PC-3 (cell line): ENCODE measurements at regions not wholly inside any gene's neighbourhood (a gene's known extent, or its start where the extent isn't known, plus 50 kb on each side); places are given as distances from the start of the nearest gene placed in this dataset.
A peak's percentile ranks its signal among the peaks of the same experiment; 100 is the strongest.

ENCODE experiments used
- ATAC-seq: fragments of 200-7000 bp; cut with Tn5 transposase; 2 replicates; pipeline ENCODE4 v1.9.1; 2020; ENCODE audit warnings: mild to moderate bottlenecking, moderate library complexity
- BruUV-seq: library from RNA; stranded (reverse); fragments of 400-500 nt; replicated peaks from 2 replicates; lab custom pipeline; 2021; lab: Mats Ljungman, UMichigan
- CTCF ChIA-PET: fragments of 300-600 bp; sonication (Branson Sonifier 250); formaldehyde crosslinking; loops from one replicate; lab custom pipeline; 2022; ENCODE audit warnings: antibody characterized with exemption; lab: Charles Lee
- POLR2A ChIA-PET: fragments of 300-600 bp; sonication (Branson Sonifier 250); formaldehyde crosslinking; loops from one replicate; lab custom pipeline; 2022; ENCODE audit warnings: antibody characterized with exemption; ENCODE audit not compliant: unreplicated experiment; lab: Charles Lee
- DNase-seq: peaks from one replicate; pipeline ENCODE4 v3.0.0-alpha.2; 2015
- H2AFZ ChIP-seq: fragments of 300-600 bp; sonication (generic); 2 replicates; pipeline ENCODE4 v1.6.0; 2016; ENCODE audit warnings: antibody characterized with exemption, low read length
- H3F3A ChIP-seq: fragments of 300-600 bp; sonication (generic); one replicate; pipeline ENCODE4 v1.6.0; 2017; ENCODE audit warnings: antibody characterized with exemption, low read length, control low read depth, mild to moderate bottlenecking; ENCODE audit not compliant: unreplicated experiment
- H3K27ac ChIP-seq: fragments of 300-600 bp; sonication (generic); 2 replicates; pipeline ENCODE4 v1.5.1; 2016; ENCODE audit warnings: mild to moderate bottlenecking, low read length
- H3K27me3 ChIP-seq: fragments of 300-600 bp; sonication (generic); 2 replicates; pipeline ENCODE4 v1.6.1; 2016; ENCODE audit warnings: low read length, mixed read lengths
- H3K36me3 ChIP-seq: fragments of 300-600 bp; sonication (generic); 2 replicates; pipeline ENCODE4 v1.6.1; 2016; ENCODE audit warnings: low read depth, mixed run types, low read length, mixed read lengths
- H3K4me1 ChIP-seq: fragments of 300-600 bp; sonication (generic); 2 replicates; pipeline ENCODE4 v1.5.1; 2016; ENCODE audit warnings: low read length; ENCODE audit not compliant: insufficient read depth
- H3K4me2 ChIP-seq: fragments of 300-600 bp; sonication (generic); 2 replicates; pipeline ENCODE4 v1.6.0; 2016; ENCODE audit warnings: low read length
- H3K4me3 ChIP-seq: fragments of 300-600 bp; sonication (generic); 2 replicates; pipeline ENCODE4 v1.5.1; 2016; ENCODE audit warnings: mild to moderate bottlenecking, low read length, mixed read lengths
- H3K79me2 ChIP-seq: fragments of 300-600 bp; sonication (generic); 2 replicates; pipeline ENCODE4 v1.6.1; 2017; ENCODE audit warnings: low read length, mixed read lengths
- H3K9ac ChIP-seq: fragments of 300-600 bp; sonication (generic); 2 replicates; pipeline ENCODE4 v1.6.0; 2016; ENCODE audit warnings: mild to moderate bottlenecking, low read length
- H3K9me2 ChIP-seq: fragments of 300-600 bp; sonication (generic); replicated peaks from 2 replicates; pipeline ENCODE4 v1.6.1; 2016; ENCODE audit warnings: mixed run types, low read length, mixed read lengths
- H3K9me3 ChIP-seq: fragments of 300-600 bp; sonication (generic); 2 replicates; pipeline ENCODE4 v1.6.1; 2016; ENCODE audit warnings: low read length, mixed read lengths
- H4K20me1 ChIP-seq: fragments of 300-600 bp; sonication (generic); 2 replicates; pipeline ENCODE4 v1.6.1; 2016; ENCODE audit warnings: low read length, mixed read lengths
- CTCF ChIP-seq: fragments of 300-600 bp; sonication (generic); conservative IDR thresholded peaks from 2 replicates; pipeline ENCODE4 v1.5.1; 2017; ENCODE audit warnings: antibody characterized with exemption, low read depth, mild to moderate bottlenecking, low read length
- EZH2 ChIP-seq: fragments of 300-600 bp; sonication (generic); IDR thresholded peaks from one replicate; pipeline ENCODE4 v1.6.1; 2017; ENCODE audit warnings: antibody characterized with exemption, mild to moderate bottlenecking, low read length; ENCODE audit not compliant: unreplicated experiment
- EZH2phosphoT487 ChIP-seq: fragments of 300-600 bp; sonication (generic); IDR thresholded peaks from 2 replicates; pipeline ENCODE4 v1.6.1; 2018; ENCODE audit warnings: mild to moderate bottlenecking, antibody characterized with exemption, low read length, borderline replicate concordance
- intact Hi-C: fragments of 100-400 bp; cut with micrococcal nuclease; formaldehyde crosslinking; loops from 2 replicates; pipeline ENCODE4 v1.9.0; 2023

GRCh38 chr3:151944356-151944755 is 70.9 kb downstream of the SUCNR1 start:
- DNase-seq: no peak
- no peak overlapping the region for H3K27ac ChIP-seq
- ATAC-seq: no peak
- H3K36me3 ChIP-seq: no peaks in the 10 kb centered on the region
- H3K9ac ChIP-seq: no peak overlapping the region
- no peaks in the 10 kb centered on the region for H3K27me3 ChIP-seq
- no peak for TF ChIP-seq CTCF
- TF ChIP-seq EZH2phosphoT487: no peak
- no peak for TF ChIP-seq EZH2
- no TSS peak for BruUV-seq
- ChIA-PET POLR2A (no interaction called here), CTCF (no interaction called here)
- H3K9me2 ChIP-seq: no peaks in the 10 kb centered on the region
- H2AFZ ChIP-seq: no peak overlapping the region
- H3K4me3 ChIP-seq: no peak overlapping the region
- H3K9me3 ChIP-seq: no peaks in the 10 kb centered on the region
- intact Hi-C loops: no loop called here
- H3K4me1 ChIP-seq: no peaks in the 10 kb centered on the region
- no peak overlapping the region for H3K4me2 ChIP-seq
- no peaks in the 10 kb centered on the region for H3K79me2 ChIP-seq
- no peaks in the 10 kb centered on the region for H4K20me1 ChIP-seq
- no peaks in the 10 kb centered on the region for H3F3A ChIP-seq

- intact Hi-C loops: no loop called here
- H3K4me1 ChIP-seq: no peaks in the 10 kb centered on the region
- DNase-seq (no peak), ATAC-seq (no peak)
- TF ChIP-seq CTCF (no peak), EZH2 (no peak), EZH2phosphoT487 (no peak)
- H3K9me3 ChIP-seq: no peaks in the 10 kb centered on the region
- no peak overlapping the region for H3K4me3 ChIP-seq
- no peaks in the 10 kb centered on the region for H4K20me1 ChIP-seq
- H3K27ac ChIP-seq: no peak overlapping the region
- ChIA-PET CTCF (no interaction called here), POLR2A (interaction anchor here (1.0 kb wide), 1 partner anchor 582 kb away, joined by 3 read pairs; no protein-coding TSS in a partner anchor)
- no TSS peak for BruUV-seq
- no peaks in the 10 kb centered on the region for H3K9me2 ChIP-seq
- no peak overlapping the region for H2AFZ ChIP-seq
- H3K27me3 ChIP-seq: no peaks in the 10 kb centered on the region
- no peaks in the 10 kb centered on the region for H3F3A ChIP-seq
- H3K4me2 ChIP-seq: no peak overlapping the region
- H3K36me3 ChIP-seq: no peaks in the 10 kb centered on the region
- H3K9ac ChIP-seq: no peak overlapping the region
- no peaks in the 10 kb centered on the region for H3K79me2 ChIP-seq
Measured at GRCh38 chr3:151946606-151947005, 73.2 kb downstream of the SUCNR1 start.

- intact Hi-C loops: no loop called here
- no peak overlapping the region for H3K4me2 ChIP-seq
- no peaks in the 10 kb centered on the region for H3K36me3 ChIP-seq
- no peak overlapping the region for H3K27ac ChIP-seq
- no peak overlapping the region for H3K4me3 ChIP-seq
- TF ChIP-seq EZH2phosphoT487: no peak
- no peak for TF ChIP-seq CTCF
- no peak for TF ChIP-seq EZH2
- no peaks in the 10 kb centered on the region for H3K9me3 ChIP-seq
- H3K79me2 ChIP-seq: no peaks in the 10 kb centered on the region
- no TSS peak for BruUV-seq
- no peaks in the 10 kb centered on the region for H3K9me2 ChIP-seq
- DNase-seq (peak; percentile 46), ATAC-seq (peak; percentile 60)
- no peaks in the 10 kb centered on the region for H3K4me1 ChIP-seq
- H3F3A ChIP-seq: no peaks in the 10 kb centered on the region
- no peak overlapping the region for H3K9ac ChIP-seq
- ChIA-PET CTCF (no interaction called here), POLR2A (no interaction called here)
- no peak overlapping the region for H2AFZ ChIP-seq
- H4K20me1 ChIP-seq: no peaks in the 10 kb centered on the region
- no peaks in the 10 kb centered on the region for H3K27me3 ChIP-seq
Measured at GRCh38 chr3:151949706-151950105, 76.3 kb downstream of the SUCNR1 start.
